ENCODE measurements at regions not wholly inside any gene's neighbourhood (a gene's known extent, or its start where the extent isn't known, plus 50 kb on each side); places are given as distances from the start of the nearest gene placed in this dataset.

DNA sequence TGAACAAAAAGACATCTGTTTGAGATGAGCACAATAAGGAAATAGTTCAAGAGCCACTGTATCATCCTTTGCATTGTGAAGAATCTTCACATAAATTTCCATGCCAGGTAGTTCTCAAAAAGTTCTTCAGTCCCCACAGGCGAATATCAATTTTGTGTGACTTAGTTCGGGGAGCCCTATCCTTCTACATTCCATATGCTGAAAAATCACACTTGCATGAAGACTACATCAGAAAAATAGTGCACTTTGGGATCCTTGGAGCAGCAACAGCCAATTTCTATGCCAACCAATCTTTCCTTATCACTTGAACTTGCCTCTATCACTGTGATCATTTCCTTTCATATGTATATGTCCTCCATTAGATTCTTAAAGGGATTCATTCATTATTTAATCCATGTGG lies 830.6 kb upstream of the POU3F3 start:
- Histone ChIP-seq H3K36me3 (ENCODE audit: insufficient read depth, low read length) (no peaks in the 10 kb centered on the region), H3K4me2 (ENCODE audit: insufficient read depth, low read length) (no peak overlapping the region), H4K20me1 (ENCODE audit: insufficient read depth, low read length) (no peaks in the 10 kb centered on the region), H3K4me1 (ENCODE audit: insufficient read depth, low read length) (no peaks in the 10 kb centered on the region), H3K27me3 (ENCODE audit: insufficient read depth, low read length, poor library complexity) (no peaks in the 10 kb centered on the region), H3K79me2 (ENCODE audit: insufficient read depth, low read length) (no peaks in the 10 kb centered on the region), H3K4me3 (ENCODE audit: low read depth in 1 of 2, low read length in 2 of 2) (no peak overlapping the region), H3K27ac (ENCODE audit: low read length) (no peak overlapping the region), H3K9ac (ENCODE audit: low read depth, low read length) (no peak overlapping the region), H2AFZ (ENCODE audit: low read depth, low read length) (no peak overlapping the region), H3K9me3 (ENCODE audit: insufficient read depth, low read length, severe bottlenecking) (no peaks in the 10 kb centered on the region)
- ATAC-seq (ENCODE audit: insufficient read depth, low read depth) (no peak), DNase-seq (no peak)
- TF ChIP-seq EZH2 (IDR thresholded peaks at IDR 0.05; ENCODE audit: borderline replicate concordance, low read depth, low read length, severe bottlenecking): no peak
- TF ChIP-seq, protein P1, sequence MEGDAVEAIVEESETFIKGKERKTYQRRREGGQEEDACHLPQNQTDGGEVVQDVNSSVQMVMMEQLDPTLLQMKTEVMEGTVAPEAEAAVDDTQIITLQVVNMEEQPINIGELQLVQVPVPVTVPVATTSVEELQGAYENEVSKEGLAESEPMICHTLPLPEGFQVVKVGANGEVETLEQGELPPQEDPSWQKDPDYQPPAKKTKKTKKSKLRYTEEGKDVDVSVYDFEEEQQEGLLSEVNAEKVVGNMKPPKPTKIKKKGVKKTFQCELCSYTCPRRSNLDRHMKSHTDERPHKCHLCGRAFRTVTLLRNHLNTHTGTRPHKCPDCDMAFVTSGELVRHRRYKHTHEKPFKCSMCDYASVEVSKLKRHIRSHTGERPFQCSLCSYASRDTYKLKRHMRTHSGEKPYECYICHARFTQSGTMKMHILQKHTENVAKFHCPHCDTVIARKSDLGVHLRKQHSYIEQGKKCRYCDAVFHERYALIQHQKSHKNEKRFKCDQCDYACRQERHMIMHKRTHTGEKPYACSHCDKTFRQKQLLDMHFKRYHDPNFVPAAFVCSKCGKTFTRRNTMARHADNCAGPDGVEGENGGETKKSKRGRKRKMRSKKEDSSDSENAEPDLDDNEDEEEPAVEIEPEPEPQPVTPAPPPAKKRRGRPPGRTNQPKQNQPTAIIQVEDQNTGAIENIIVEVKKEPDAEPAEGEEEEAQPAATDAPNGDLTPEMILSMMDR (IDR thresholded peaks at IDR 0.05; ENCODE audit: borderline replicate concordance, extremely low read depth, low read length, poor library complexity, severe bottlenecking): no peak

DNA sequence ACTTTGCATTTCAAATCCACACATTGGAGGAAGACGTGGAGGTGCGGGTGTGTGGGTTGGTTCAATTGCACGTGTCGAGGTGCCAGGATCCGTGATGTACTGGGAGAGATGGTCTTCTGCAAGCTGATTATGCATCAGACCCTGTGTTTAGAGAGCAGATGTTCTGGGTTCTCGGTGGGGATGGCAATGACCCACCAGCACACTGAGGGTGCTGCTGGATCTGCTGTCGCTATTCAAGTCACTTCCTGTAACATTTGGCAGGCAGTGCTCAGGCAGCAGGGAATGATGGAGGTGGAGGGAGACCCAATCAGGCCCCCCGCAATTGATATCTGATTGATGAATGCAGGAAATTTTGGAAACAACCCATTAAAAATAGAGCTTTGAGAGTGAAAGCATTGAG lies 830.1 kb upstream of the POU3F3 start:
- Histone ChIP-seq H3K9ac (ENCODE audit: low read depth, low read length) (no peak overlapping the region), H3K9me3 (ENCODE audit: insufficient read depth, low read length, severe bottlenecking) (no peaks in the 10 kb centered on the region), H3K27ac (ENCODE audit: low read length) (no peak overlapping the region), H3K4me2 (ENCODE audit: insufficient read depth, low read length) (no peak overlapping the region), H3K4me3 (ENCODE audit: low read depth in 1 of 2, low read length in 2 of 2) (no peak overlapping the region), H3K4me1 (ENCODE audit: insufficient read depth, low read length) (no peaks in the 10 kb centered on the region), H4K20me1 (ENCODE audit: insufficient read depth, low read length) (no peaks in the 10 kb centered on the region), H2AFZ (ENCODE audit: low read depth, low read length) (no peak overlapping the region), H3K79me2 (ENCODE audit: insufficient read depth, low read length) (no peaks in the 10 kb centered on the region), H3K27me3 (ENCODE audit: insufficient read depth, low read length, poor library complexity) (no peaks in the 10 kb centered on the region), H3K36me3 (ENCODE audit: insufficient read depth, low read length) (no peaks in the 10 kb centered on the region)
- ATAC-seq (ENCODE audit: insufficient read depth, low read depth) (no peak), DNase-seq (no peak)
- no peak for TF ChIP-seq EZH2 (IDR thresholded peaks at IDR 0.05; ENCODE audit: borderline replicate concordance, low read depth, low read length, severe bottlenecking)
- TF ChIP-seq, protein P1 (IDR thresholded peaks at IDR 0.05; ENCODE audit: borderline replicate concordance, extremely low read depth, low read length, poor library complexity, severe bottlenecking): no peak

DNA sequence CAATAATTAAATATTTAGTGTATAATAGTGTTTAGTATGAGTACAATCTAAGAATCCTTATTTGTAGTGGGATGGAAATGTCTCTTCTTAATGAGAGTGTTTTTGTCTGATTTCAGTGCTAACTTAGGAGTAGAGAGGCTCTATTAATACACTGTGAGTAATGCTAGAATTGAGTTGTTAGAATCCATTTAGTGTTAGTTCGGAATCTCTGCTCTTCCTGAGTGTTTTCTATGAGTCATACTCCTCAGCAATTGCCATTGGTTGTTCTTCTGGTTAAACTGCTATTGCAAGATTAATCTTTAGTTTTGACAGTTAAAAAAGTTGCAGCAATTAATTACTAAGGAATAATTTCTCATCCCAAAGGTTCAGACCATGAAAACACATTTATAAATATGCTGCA lies 828.6 kb upstream of the POU3F3 start:
- no peak for DNase-seq

More for the DNA sequence above, 828.6 kb upstream of the POU3F3 start:
- Histone ChIP-seq H3K27ac (ENCODE audit: low read length) (no peak overlapping the region), H3K4me2 (ENCODE audit: insufficient read depth, low read length) (no peak overlapping the region), H2AFZ (ENCODE audit: low read depth, low read length) (no peak overlapping the region), H3K79me2 (ENCODE audit: insufficient read depth, low read length) (no peaks in the 10 kb centered on the region), H3K4me1 (ENCODE audit: insufficient read depth, low read length) (no peaks in the 10 kb centered on the region), H4K20me1 (ENCODE audit: insufficient read depth, low read length) (no peaks in the 10 kb centered on the region), H3K36me3 (ENCODE audit: insufficient read depth, low read length) (no peaks in the 10 kb centered on the region), H3K4me3 (ENCODE audit: low read depth in 1 of 2, low read length in 2 of 2) (no peak overlapping the region), H3K9me3 (ENCODE audit: insufficient read depth, low read length, severe bottlenecking) (no peaks in the 10 kb centered on the region), H3K9ac (ENCODE audit: low read depth, low read length) (no peak overlapping the region), H3K27me3 (ENCODE audit: insufficient read depth, low read length, poor library complexity) (no peaks in the 10 kb centered on the region)
- no peak for ATAC-seq (ENCODE audit: insufficient read depth, low read depth)
- TF ChIP-seq EZH2 (IDR thresholded peaks at IDR 0.05; ENCODE audit: borderline replicate concordance, low read depth, low read length, severe bottlenecking): no peak
- TF ChIP-seq, protein P1 (IDR thresholded peaks at IDR 0.05; ENCODE audit: borderline replicate concordance, extremely low read depth, low read length, poor library complexity, severe bottlenecking): no peak
